Prostate gland (tissue), 2 donors: ENCODE measurements at regions not wholly inside any gene's neighbourhood (a gene's known extent, or its start where the extent isn't known, plus 50 kb on each side); places are given as distances from the start of the nearest gene placed in this dataset.

ENCODE experiments used
- POLR2AphosphoS5 ChIP-seq: sonication (generic); formaldehyde crosslinking; IDR thresholded peaks from one replicate; pipeline ENCODE4 v1.6.1; 2017; ENCODE audit warnings: antibody characterized with exemption
- TF ChIP-seq, protein P1 (sequence below), 4 experiments: fragments of 200-600 bp in 2 of 4; fragments of 450-650 bp in 2 of 4; sonication (generic) in 2 of 4; IDR thresholded peaks; 1 replicate in 3 of 4; 2 replicates in 1 of 4; pipeline ENCODE4 v1.5.1; 2016 to 2019; ENCODE audit warnings: antibody characterized with exemption in 4 of 4, mild to moderate bottlenecking in 2 of 4, moderate library complexity in 2 of 4

DNA sequence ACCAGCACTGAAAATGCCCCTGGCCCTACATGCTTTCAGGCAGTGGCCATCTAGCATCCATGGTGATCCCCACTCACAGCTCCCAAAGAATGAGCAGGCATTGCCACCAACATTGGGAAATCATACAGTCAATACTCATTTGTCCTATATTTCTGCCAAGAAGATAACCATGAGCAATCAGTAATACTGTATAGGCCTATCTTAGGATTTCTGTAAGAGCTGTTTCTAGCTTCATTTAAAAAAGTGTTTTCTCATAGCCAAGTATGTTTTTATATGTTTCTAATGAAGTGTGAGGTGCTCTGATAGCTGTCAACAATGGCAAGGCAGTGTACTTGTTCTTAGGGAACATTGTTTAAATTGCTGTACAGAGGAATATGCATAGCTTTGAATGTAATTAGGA lies 428.7 kb downstream of the FGF9 start:
- TF ChIP-seq, protein P1, sequence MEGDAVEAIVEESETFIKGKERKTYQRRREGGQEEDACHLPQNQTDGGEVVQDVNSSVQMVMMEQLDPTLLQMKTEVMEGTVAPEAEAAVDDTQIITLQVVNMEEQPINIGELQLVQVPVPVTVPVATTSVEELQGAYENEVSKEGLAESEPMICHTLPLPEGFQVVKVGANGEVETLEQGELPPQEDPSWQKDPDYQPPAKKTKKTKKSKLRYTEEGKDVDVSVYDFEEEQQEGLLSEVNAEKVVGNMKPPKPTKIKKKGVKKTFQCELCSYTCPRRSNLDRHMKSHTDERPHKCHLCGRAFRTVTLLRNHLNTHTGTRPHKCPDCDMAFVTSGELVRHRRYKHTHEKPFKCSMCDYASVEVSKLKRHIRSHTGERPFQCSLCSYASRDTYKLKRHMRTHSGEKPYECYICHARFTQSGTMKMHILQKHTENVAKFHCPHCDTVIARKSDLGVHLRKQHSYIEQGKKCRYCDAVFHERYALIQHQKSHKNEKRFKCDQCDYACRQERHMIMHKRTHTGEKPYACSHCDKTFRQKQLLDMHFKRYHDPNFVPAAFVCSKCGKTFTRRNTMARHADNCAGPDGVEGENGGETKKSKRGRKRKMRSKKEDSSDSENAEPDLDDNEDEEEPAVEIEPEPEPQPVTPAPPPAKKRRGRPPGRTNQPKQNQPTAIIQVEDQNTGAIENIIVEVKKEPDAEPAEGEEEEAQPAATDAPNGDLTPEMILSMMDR (IDR thresholded peaks at IDR 0.05) = no peak
- TF ChIP-seq POLR2AphosphoS5 = no peak
